Effector memory CD4-positive, alpha-beta T cell (primary cell): ENCODE measurements at regions not wholly inside any gene's neighbourhood (a gene's known extent, or its start where the extent isn't known, plus 50 kb on each side); places are given as distances from the start of the nearest gene placed in this dataset.
"Not testable (repeated sequence)": the region's sequence is repeated elsewhere in the genome, so short reads cannot be mapped to it uniquely, and the experiment has no call there.

Experiments used
- DNase-seq, 3 donors: peaks; one replicate each; pipeline ENCODE4 v3.0.0-alpha.2; 2020
- H3K27ac ChIP-seq: 2 replicates; pipeline ENCODE4 v1.7.0; 2013; ENCODE audit warnings: mild to moderate bottlenecking, low read length, moderate library complexity; ENCODE audit not compliant: insufficient read depth, poor library complexity, severe bottlenecking
- H3K27me3 ChIP-seq: replicated peaks from 2 replicates; pipeline ENCODE4 v1.7.0; 2013; ENCODE audit warnings: mild to moderate bottlenecking, low read length; ENCODE audit not compliant: insufficient read depth, control insufficient read depth, poor library complexity, severe bottlenecking
- H3K36me3 ChIP-seq: 2 replicates; pipeline ENCODE4 v1.7.0; 2013; ENCODE audit warnings: mild to moderate bottlenecking, low read length, moderate library complexity; ENCODE audit not compliant: control insufficient read depth, insufficient read depth
- H3K4me1 ChIP-seq: 2 replicates; pipeline ENCODE4 v1.7.0; 2013; ENCODE audit warnings: low read length, mild to moderate bottlenecking; ENCODE audit not compliant: control insufficient read depth, insufficient read depth, poor library complexity, severe bottlenecking
- H3K4me3 ChIP-seq: 2 replicates; pipeline ENCODE4 v1.7.0; 2013; ENCODE audit warnings: low read length, low read depth, mild to moderate bottlenecking; ENCODE audit not compliant: insufficient read depth, poor library complexity, severe bottlenecking
- H3K9me3 ChIP-seq: 2 replicates; pipeline ENCODE4 v1.7.0; 2013; ENCODE audit warnings: mild to moderate bottlenecking, low read length, moderate library complexity; ENCODE audit not compliant: control insufficient read depth

DNA sequence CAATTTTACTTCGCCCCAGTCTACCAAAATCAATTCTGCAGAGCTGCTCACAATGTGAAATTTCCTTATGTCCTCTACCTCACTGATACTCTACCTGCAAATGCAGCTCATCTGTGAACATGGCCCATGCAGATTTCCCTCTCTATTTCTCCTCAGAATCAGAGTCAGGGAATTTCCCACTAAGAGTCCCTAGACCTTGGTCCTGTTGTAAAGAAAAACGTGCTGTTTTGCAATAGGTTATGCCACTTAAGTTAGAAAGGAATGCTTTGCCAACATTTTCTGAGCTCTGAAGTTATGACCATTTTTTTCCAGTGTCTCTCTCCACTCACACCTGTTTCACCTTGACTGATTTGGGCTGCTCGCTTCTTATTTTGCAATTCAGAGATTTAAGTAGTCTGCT, 524.0 kb downstream of the TTLL7 start:
- H3K27me3 ChIP-seq, H3K4me1 ChIP-seq, H3K27ac ChIP-seq, H3K36me3 ChIP-seq, H3K4me3 ChIP-seq, DNase-seq, H3K9me3 ChIP-seq: not testable (repeated sequence)

- not testable (repeated sequence) for DNase-seq, H3K9me3 ChIP-seq, H3K27me3 ChIP-seq, H3K4me3 ChIP-seq, H3K27ac ChIP-seq, H3K4me1 ChIP-seq, H3K36me3 ChIP-seq
These were observed 524.9 kb downstream of the TTLL7 start for GRCh38 chr1:83473986-83474385.

DNA sequence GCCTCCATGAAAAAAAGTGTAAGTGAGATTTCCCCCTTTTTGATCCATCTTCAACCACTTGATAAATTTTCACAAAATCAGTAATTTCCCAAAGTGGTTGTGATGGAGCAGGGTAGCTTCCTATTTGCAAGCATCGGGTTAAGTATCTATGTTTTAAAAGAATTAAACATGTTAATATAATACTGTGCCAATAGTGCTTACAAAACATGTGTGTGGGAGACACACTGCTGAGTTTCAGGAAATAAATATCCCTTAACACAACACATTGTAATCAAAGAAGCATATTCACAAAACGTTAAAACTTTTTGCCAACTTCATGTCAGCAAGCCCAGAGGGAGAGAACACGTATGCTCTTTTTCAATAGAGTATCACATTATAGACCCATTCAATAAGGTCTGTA, 526.9 kb downstream of the TTLL7 start:
- not testable (repeated sequence) for H3K27me3 ChIP-seq, DNase-seq, H3K9me3 ChIP-seq, H3K4me3 ChIP-seq, H3K36me3 ChIP-seq, H3K27ac ChIP-seq, H3K4me1 ChIP-seq

- not testable (repeated sequence) for H3K9me3 ChIP-seq
These were observed 527.7 kb downstream of the TTLL7 start for GRCh38 chr1:83471272-83471671.

DNA sequence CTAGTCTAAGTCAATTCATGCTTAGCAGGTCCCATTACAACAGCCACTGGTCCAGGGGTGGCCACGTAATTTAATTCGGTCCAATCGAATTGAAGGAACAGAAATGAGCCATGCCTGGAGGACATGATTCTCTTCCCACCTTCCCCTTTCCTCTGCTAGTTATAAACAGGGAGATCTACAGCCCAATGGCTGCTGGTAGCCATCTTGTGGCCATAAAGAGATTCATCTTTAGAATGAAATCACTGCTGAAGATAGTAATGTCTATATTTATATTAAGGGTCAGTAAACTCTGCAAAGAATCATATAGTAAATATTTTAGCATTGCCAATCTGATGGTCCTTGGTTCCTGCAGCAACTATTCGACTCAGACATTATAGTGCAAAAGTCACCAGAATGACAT, 530.6 kb downstream of the TTLL7 start:
- not testable (repeated sequence) for H3K9me3 ChIP-seq, H3K4me1 ChIP-seq, H3K36me3 ChIP-seq, H3K4me3 ChIP-seq, DNase-seq, H3K27me3 ChIP-seq, H3K27ac ChIP-seq

More at GRCh38 chr1:83471272-83471671, 527.7 kb downstream of the TTLL7 start:
- not testable (repeated sequence) for DNase-seq, H3K36me3 ChIP-seq, H3K4me3 ChIP-seq, H3K27me3 ChIP-seq, H3K4me1 ChIP-seq, H3K27ac ChIP-seq

DNA sequence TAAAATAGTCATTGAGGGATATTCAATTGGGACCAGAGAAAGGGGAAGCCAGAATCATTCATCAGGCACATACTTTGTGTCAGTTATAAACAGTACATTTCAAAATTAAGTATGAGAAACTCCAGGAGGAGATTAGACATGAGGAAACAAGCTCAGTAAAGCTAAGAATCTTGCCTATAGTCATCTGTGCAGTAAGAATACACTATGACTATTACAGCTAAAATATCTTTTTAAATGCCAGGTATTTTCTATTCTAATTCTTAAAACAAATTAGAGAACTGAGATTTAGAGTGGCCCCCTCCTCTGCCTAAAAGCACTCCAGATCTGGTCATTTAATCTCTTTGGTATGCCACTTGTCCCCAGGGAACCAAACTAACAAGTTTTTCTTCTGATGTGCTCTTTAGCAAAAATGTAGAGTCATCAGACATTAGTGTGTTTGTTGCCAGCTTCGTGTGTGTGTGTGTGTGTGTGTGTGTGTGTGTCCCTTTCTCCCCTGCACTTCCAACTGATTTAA, 541.1 kb downstream of the TTLL7 start:
- H3K9me3 ChIP-seq, H3K27me3 ChIP-seq, H3K36me3 ChIP-seq, H3K27ac ChIP-seq, H3K4me3 ChIP-seq, DNase-seq, H3K4me1 ChIP-seq: not testable (repeated sequence)

- H3K36me3 ChIP-seq, DNase-seq, H3K27me3 ChIP-seq, H3K27ac ChIP-seq, H3K4me3 ChIP-seq, H3K4me1 ChIP-seq, H3K9me3 ChIP-seq: not testable (repeated sequence)
These were observed 541.7 kb downstream of the TTLL7 start for GRCh38 chr1:83457281-83457680.

DNA sequence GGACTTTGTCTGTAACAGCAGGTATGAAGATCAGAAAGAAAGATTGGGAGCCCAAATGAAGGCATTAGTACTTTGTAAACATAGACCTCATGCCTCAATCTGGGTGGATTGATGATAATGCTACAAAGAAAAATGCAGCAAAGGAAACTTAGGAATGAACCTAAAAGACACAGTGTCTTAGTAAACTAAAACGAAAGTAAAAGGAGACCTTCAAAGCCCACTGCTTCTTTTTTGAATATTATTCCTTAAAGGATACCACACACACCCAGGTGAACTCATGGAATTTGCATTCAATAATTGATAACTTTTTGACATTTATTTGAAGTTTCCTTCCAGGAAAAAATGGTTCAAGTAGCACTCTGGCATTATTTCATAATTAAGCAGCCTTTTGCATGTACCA, 543.2 kb downstream of the TTLL7 start:
- DNase-seq, H3K27me3 ChIP-seq, H3K9me3 ChIP-seq, H3K36me3 ChIP-seq, H3K4me1 ChIP-seq, H3K27ac ChIP-seq, H3K4me3 ChIP-seq: not testable (repeated sequence)

- not testable (repeated sequence) for H3K9me3 ChIP-seq, H3K4me3 ChIP-seq, H3K4me1 ChIP-seq, H3K27ac ChIP-seq, H3K36me3 ChIP-seq, H3K27me3 ChIP-seq, DNase-seq
These were observed 553.1 kb downstream of the TTLL7 start for GRCh38 chr1:83445873-83446272.

DNA sequence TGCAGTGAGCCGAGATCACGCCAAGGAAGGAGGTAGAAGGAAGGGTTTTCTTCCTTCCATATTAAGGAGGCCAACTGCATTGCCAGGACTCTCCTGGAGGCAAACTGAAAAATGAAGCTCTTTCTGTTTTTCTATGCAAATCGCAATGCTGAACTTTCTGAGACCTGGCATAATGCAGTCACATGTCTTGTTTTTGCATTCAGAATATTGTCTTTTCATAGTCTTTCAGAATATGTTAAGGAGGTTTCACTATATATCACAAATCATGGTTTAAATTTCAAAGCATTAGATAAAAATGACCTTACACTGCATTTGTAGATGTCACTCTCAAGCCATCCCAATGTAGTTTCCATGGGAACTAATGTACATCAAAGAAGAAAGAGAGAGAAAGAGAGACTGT, 556.5 kb downstream of the TTLL7 start:
- not testable (repeated sequence) for H3K27me3 ChIP-seq, H3K4me3 ChIP-seq, H3K9me3 ChIP-seq, H3K4me1 ChIP-seq, H3K27ac ChIP-seq, DNase-seq, H3K36me3 ChIP-seq

GRCh38 chr1:83440586-83440985, 558.3 kb downstream of the TTLL7 start:
- H3K4me3 ChIP-seq, H3K4me1 ChIP-seq, DNase-seq, H3K27ac ChIP-seq, H3K36me3 ChIP-seq, H3K27me3 ChIP-seq, H3K9me3 ChIP-seq: not testable (repeated sequence)
